H1 (cell line): ENCODE measurements at regions not wholly inside any gene's neighbourhood (a gene's known extent, or its start where the extent isn't known, plus 50 kb on each side); places are given as distances from the start of the nearest gene placed in this dataset.

Source experiments
- CTCF ChIA-PET: fragments of 300-600 bp; sonication (Branson Sonifier 250); formaldehyde crosslinking; loops from one replicate; lab custom pipeline; 2021; ENCODE audit not compliant: partially characterized antibody; lab: Charles Lee
- POLR2A ChIA-PET: fragments of 300-600 bp; sonication (Branson Sonifier 250); formaldehyde crosslinking; loops from one replicate; lab custom pipeline; 2021; ENCODE audit warnings: inconsistent platforms; ENCODE audit not compliant: partially characterized antibody; lab: Charles Lee
- DNase-seq, 2 experiments: peaks; one replicate each; pipeline versions ENCODE4 v3.0.0 to v3.0.0-alpha.2; 2010 to 2022; ENCODE audit warnings: low spot score in 2 of 2, low read depth in 1 of 2, mixed read lengths in 1 of 2
- FAIRE-seq: peaks from 2 replicates; lab custom pipeline; 2011; peaks lifted over from hg19 to GRCh38; lab: Jason Lieb, UNC
- H2AFZ ChIP-seq: 2 replicates; pipeline ENCODE4 v1.8.1; 2012; ENCODE audit warnings: low read length, inconsistent platforms
- H2AK5ac ChIP-seq: 2 replicates; pipeline ENCODE4 v1.6.1; 2013; ENCODE audit warnings: low read depth, low read length
- H2BK120ac ChIP-seq: replicated peaks from 2 replicates; pipeline ENCODE3; 2013; ENCODE audit warnings: low read depth, low read length, inconsistent platforms
- H2BK12ac ChIP-seq: 2 replicates; pipeline ENCODE4 v1.6.1; 2013; ENCODE audit warnings: low read depth, low read length
- H2BK15ac ChIP-seq: 2 replicates; pipeline ENCODE4 v1.6.1; 2013; ENCODE audit warnings: low read length
- H2BK20ac ChIP-seq: 2 replicates; pipeline ENCODE4 v1.6.1; 2013; ENCODE audit warnings: low read length
- H2BK5ac ChIP-seq: 2 replicates; pipeline ENCODE4 v1.6.1; 2013; ENCODE audit warnings: low read depth, low read length
- H3K14ac ChIP-seq: 2 replicates; pipeline ENCODE4 v1.6.1; 2013; ENCODE audit warnings: inconsistent platforms; ENCODE audit not compliant: insufficient read length
- H3K18ac ChIP-seq: 2 replicates; pipeline ENCODE4 v1.6.1; 2013; ENCODE audit warnings: low read length; ENCODE audit errors: extremely low read depth
- H3K23ac ChIP-seq: 2 replicates; pipeline ENCODE4 v1.6.1; 2013; ENCODE audit warnings: inconsistent platforms; ENCODE audit not compliant: insufficient read length
- H3K23me2 ChIP-seq: 2 replicates; pipeline ENCODE4 v1.6.1; 2013; ENCODE audit warnings: low read depth, low read length
- H3K27ac ChIP-seq: 2 replicates; pipeline ENCODE4 v1.6.1; 2011; ENCODE audit warnings: low read depth, low read length, inconsistent platforms
- H3K27me3 ChIP-seq, 4 experiments: replicated peaks in 1 of 4; 1 replicate in 1 of 4; 2 replicates in 3 of 4; pipeline versions ENCODE4 v1.6.1 to v1.8.1; 2011 to 2013; ENCODE audit warnings: low read length in 3 of 4, mild to moderate bottlenecking in 3 of 4, inconsistent platforms in 2 of 4, mixed read lengths in 2 of 4, moderate library complexity in 1 of 4; ENCODE audit not compliant: control insufficient read depth in 3 of 4, insufficient read depth in 3 of 4; ENCODE audit errors: extremely low read depth in 1 of 4
- H3K36me3 ChIP-seq, 4 experiments: 2 replicates each; pipeline versions ENCODE4 v1.6.1 to v1.8.1; 2011 to 2013; ENCODE audit warnings: mild to moderate bottlenecking in 4 of 4, low read length in 3 of 4, moderate library complexity in 2 of 4, control low read depth in 1 of 4, inconsistent platforms in 1 of 4; ENCODE audit not compliant: insufficient read depth in 4 of 4, control insufficient read depth in 2 of 4
- H3K4ac ChIP-seq: replicated peaks from 2 replicates; pipeline ENCODE3; 2013; ENCODE audit warnings: low read length, low read depth, mixed read lengths, inconsistent platforms; ENCODE audit not compliant: insufficient read length
- H3K4me1 ChIP-seq, 4 experiments: replicated peaks in 1 of 4; 1 replicate in 1 of 4; 2 replicates in 3 of 4; pipeline versions ENCODE4 v1.6.1 to v1.8.1; 2011 to 2013; ENCODE audit warnings: low read length in 3 of 4, inconsistent platforms in 2 of 4, mixed read lengths in 1 of 4; ENCODE audit not compliant: insufficient read depth in 4 of 4, control insufficient read depth in 3 of 4
- H3K4me2 ChIP-seq, 2 experiments: 2 replicates each; pipeline versions ENCODE4 v1.6.1 to v1.8.1; 2011 to 2013; ENCODE audit warnings: low read depth in 2 of 2, low read length in 2 of 2, control low read depth in 1 of 2, inconsistent platforms in 1 of 2, mild to moderate bottlenecking in 1 of 2; ENCODE audit not compliant: insufficient read depth in 1 of 2
- H3K4me3 ChIP-seq, 4 experiments: fragments of 200-600, 300-600 bp in 1 of 4; sonication (generic), shearing (Covaris generic), sonication (Bioruptor Twin) in 1 of 4; 2 replicates each; pipeline versions ENCODE4 v1.5.1 to v1.8.1; 2011 to 2016; ENCODE audit warnings: low read length in 4 of 4, low read depth in 3 of 4, control low read depth in 2 of 4, inconsistent platforms in 2 of 4, mild to moderate bottlenecking in 2 of 4, mixed read lengths in 1 of 4, moderate library complexity in 1 of 4; ENCODE audit not compliant: insufficient read depth in 2 of 4; ENCODE audit errors: extremely low read depth in 1 of 4
- H3K56ac ChIP-seq: replicated peaks from 2 replicates; pipeline ENCODE3; 2013; ENCODE audit warnings: low read depth, mild to moderate bottlenecking, mixed read lengths, low read length, inconsistent platforms; ENCODE audit not compliant: insufficient read length
- H3K79me1 ChIP-seq: 2 replicates; pipeline ENCODE4 v1.6.1; 2013; ENCODE audit warnings: low read depth, low read length, control low read depth
- H3K79me2 ChIP-seq, 2 experiments: 2 replicates each; pipeline versions ENCODE4 v1.6.1 to v1.8.1; 2012 to 2013; ENCODE audit warnings: low read length in 2 of 2, mild to moderate bottlenecking in 2 of 2, inconsistent platforms in 1 of 2; ENCODE audit not compliant: insufficient read depth in 2 of 2, control insufficient read depth in 1 of 2
- H3K9ac ChIP-seq, 4 experiments: replicated peaks in 1 of 4; 1 replicate in 1 of 4; 2 replicates in 3 of 4; pipeline versions ENCODE4 v1.6.1 to v1.8.1; 2011 to 2013; ENCODE audit warnings: low read depth in 3 of 4, low read length in 3 of 4, control low read depth in 2 of 4, mild to moderate bottlenecking in 2 of 4, moderate library complexity in 2 of 4, inconsistent platforms in 1 of 4; ENCODE audit errors: extremely low read depth in 1 of 4
- H3K9me3 ChIP-seq, 2 experiments: 2 replicates each; pipeline versions ENCODE4 v1.6.1 to v1.8.1; 2012 to 2013; ENCODE audit warnings: mild to moderate bottlenecking in 2 of 2, moderate library complexity in 2 of 2, control low read depth in 1 of 2, inconsistent platforms in 1 of 2, low read depth in 1 of 2, low read length in 1 of 2, mixed read lengths in 1 of 2; ENCODE audit not compliant: insufficient read depth in 2 of 2
- H4K20me1 ChIP-seq, 2 experiments: replicated peaks in 1 of 2; 2 replicates each; pipeline versions ENCODE3 to v1.8.1; 2011 to 2013; ENCODE audit warnings: inconsistent platforms in 2 of 2, low read length in 2 of 2, mild to moderate bottlenecking in 1 of 2; ENCODE audit not compliant: insufficient read depth in 2 of 2, control insufficient read depth in 1 of 2
- H4K5ac ChIP-seq: 2 replicates; pipeline ENCODE4 v1.6.1; 2013; ENCODE audit warnings: low read length, low read depth, mixed read lengths, inconsistent platforms; ENCODE audit not compliant: insufficient read length
- H4K8ac ChIP-seq: 2 replicates; pipeline ENCODE4 v1.8.0; 2013; ENCODE audit warnings: mild to moderate bottlenecking, moderate library complexity, low read length, inconsistent platforms; ENCODE audit not compliant: insufficient read depth; ENCODE audit errors: extremely low read depth
- H4K91ac ChIP-seq: replicated peaks from 2 replicates; pipeline ENCODE3; 2013; ENCODE audit warnings: low read length, mixed read lengths, inconsistent platforms; ENCODE audit not compliant: insufficient read length
- CEBPB ChIP-seq: IDR thresholded peaks from 2 replicates; pipeline ENCODE4 v1.6.1; 2012; ENCODE audit warnings: low read depth, low read length
- EP300 ChIP-seq, 2 experiments: IDR thresholded peaks; 1 replicate in 1 of 2; 2 replicates in 1 of 2; pipeline ENCODE4 v1.6.1; 2011 to 2012; ENCODE audit warnings: low read depth in 2 of 2, low read length in 2 of 2, mild to moderate bottlenecking in 2 of 2, borderline replicate concordance in 1 of 2, inconsistent platforms in 1 of 2, moderate library complexity in 1 of 2
- EZH2 ChIP-seq: fragments of 200-600 bp; sonication (generic); IDR thresholded peaks from 2 replicates; pipeline ENCODE4 v1.7.1; 2012; ENCODE audit warnings: low read depth, mild to moderate bottlenecking, moderate library complexity, low read length, inconsistent platforms; ENCODE audit not compliant: severe bottlenecking
- HDAC2 ChIP-seq, 2 experiments: fragments of 300-600 bp in 1 of 2; sonication (generic) in 1 of 2; IDR thresholded peaks; 2 replicates each; pipeline ENCODE4 v1.6.1; 2011 to 2012; ENCODE audit warnings: low read depth in 2 of 2, low read length in 2 of 2, mild to moderate bottlenecking in 2 of 2, moderate library complexity in 2 of 2, borderline replicate concordance in 1 of 2, inconsistent platforms in 1 of 2
- JUN ChIP-seq: IDR thresholded peaks from 2 replicates; pipeline ENCODE4 v1.6.1; 2011; ENCODE audit warnings: low read depth, mild to moderate bottlenecking, improper control_type of control experiment, low read length
- KDM1A ChIP-seq: fragments of 200-600, 300-600 bp; sonication (generic); IDR thresholded peaks from 2 replicates; pipeline ENCODE4 v1.7.1; 2016; ENCODE audit warnings: mild to moderate bottlenecking, low read length, borderline replicate concordance
- POLR2A ChIP-seq, 2 experiments: IDR thresholded peaks; 1 replicate in 1 of 2; 2 replicates in 1 of 2; pipeline ENCODE4 v1.6.1; 2011; ENCODE audit warnings: low read depth in 2 of 2, low read length in 2 of 2, mild to moderate bottlenecking in 2 of 2; ENCODE audit errors: control extremely low read depth in 1 of 2
- SP1 ChIP-seq: IDR thresholded peaks from 2 replicates; pipeline ENCODE4 v1.6.1; 2011; ENCODE audit warnings: low read depth, low read length
- SP2 ChIP-seq: IDR thresholded peaks from 2 replicates; pipeline ENCODE4 v1.6.1; 2012; ENCODE audit warnings: mild to moderate bottlenecking, low read length, inconsistent platforms
- TAF1 ChIP-seq: IDR thresholded peaks from 2 replicates; pipeline ENCODE4 v1.6.1; 2011; ENCODE audit warnings: mild to moderate bottlenecking, low read depth, low read length
- TBP ChIP-seq: IDR thresholded peaks from 2 replicates; pipeline ENCODE4 v1.6.1; 2011; ENCODE audit warnings: low read depth, low read length, improper control_type of control experiment
- USF2 ChIP-seq: IDR thresholded peaks from 2 replicates; pipeline ENCODE4 v1.6.1; 2011; ENCODE audit warnings: low read length, improper control_type of control experiment
- WGBS, 2 experiments: shearing (Covaris generic) in 1 of 2; methylation state at CpG; one replicate each; pipeline versions ENCODE4 v1.1.6 to v1.1.7; 2013 to 2015; ENCODE audit warnings: low lambda C conversion rate in 2 of 2, mixed read lengths in 2 of 2, inconsistent platforms in 1 of 2, low coverage in 1 of 2, missing lambda C conversion rate in 1 of 2; ENCODE audit not compliant: insufficient replicate concordance in 2 of 2, insufficient coverage in 1 of 2, insufficient read length in 1 of 2; ENCODE audit errors: extremely low coverage in 1 of 2, missing lambda C conversion rate in 1 of 2; 5-methylcytosine and 5-hydroxymethylcytosine counted together

DNA sequence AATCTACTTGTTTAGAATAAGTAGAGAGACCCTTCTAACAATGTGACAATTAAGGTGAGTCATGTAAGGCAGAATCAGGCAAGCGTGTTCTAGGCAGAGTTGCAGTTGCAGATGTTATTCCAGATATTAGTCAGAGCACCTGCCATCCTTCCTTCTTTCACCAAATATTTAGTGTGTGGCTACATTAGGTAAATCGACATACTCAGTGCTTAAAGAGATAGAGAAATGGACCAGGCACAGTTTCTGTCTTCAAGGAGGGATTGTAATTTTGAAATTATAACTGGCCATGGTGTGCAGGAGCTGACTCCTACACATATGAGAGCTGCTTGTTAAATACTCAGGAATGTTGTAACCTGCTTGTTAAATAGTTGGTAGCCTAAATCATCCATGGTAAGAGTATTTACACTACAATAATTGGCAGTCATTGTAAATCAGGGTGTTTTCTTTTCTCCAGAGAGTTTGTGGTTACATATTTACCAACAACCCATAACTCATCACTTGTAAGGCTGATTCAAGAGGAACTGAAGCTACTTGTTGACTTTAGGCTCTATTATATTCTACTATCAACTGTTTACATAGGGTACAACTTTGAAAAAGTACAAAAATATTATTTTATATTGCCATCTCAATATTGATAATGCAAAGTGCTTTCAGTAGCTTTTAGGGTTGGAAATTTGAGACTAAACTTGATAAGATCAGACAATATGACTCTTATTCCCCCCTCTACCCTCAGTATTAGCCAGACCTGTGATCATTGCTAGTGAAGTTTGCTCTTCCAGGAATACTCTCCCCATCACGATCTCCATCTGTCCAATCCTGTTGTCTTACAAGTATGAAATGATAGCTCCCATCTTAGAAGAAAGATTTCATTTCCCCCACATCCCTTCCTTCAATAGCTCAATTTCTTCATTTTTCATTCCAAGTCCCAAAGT lies 607.1 kb downstream of the COL12A1 start:
- Histone ChIP-seq H3K4me3 (no peak overlapping the region), H2BK15ac (no peak overlapping the region), H3K36me3 (no peaks in the 10 kb centered on the region), H4K5ac (no peak overlapping the region), H3K9me3 (no peaks in the 10 kb centered on the region), H3K18ac (no peak overlapping the region), H3K4me2 (no peak overlapping the region), H3K27ac (no peak overlapping the region), H4K8ac (no peak overlapping the region), H3K27me3 (no peaks in the 10 kb centered on the region), H2AK5ac (no peak overlapping the region), H3K9ac (no peak overlapping the region), H3K4me1 (no peaks in the 10 kb centered on the region), H3K56ac (no peak overlapping the region), H3K4ac (no peak overlapping the region), H3K23ac (no peak overlapping the region), H3K23me2 (no peaks in the 10 kb centered on the region), H4K20me1 (no peaks in the 10 kb centered on the region), H2BK20ac (no peak overlapping the region), H4K91ac (no peak overlapping the region), H3K14ac (no peak overlapping the region), H3K79me2 (no peaks in the 10 kb centered on the region), H3K79me1 (no peaks in the 10 kb centered on the region), H2AFZ (no peak overlapping the region), H2BK5ac (no peak overlapping the region), H2BK12ac (no peak overlapping the region), H2BK120ac (no peak overlapping the region)
- TF ChIP-seq POLR2A (IDR thresholded peaks at IDR 0.05; ENCODE audit: control extremely low read depth in 1 of 2, low read depth in 2 of 2, low read length in 2 of 2), result no peak
- no peak for TF ChIP-seq TAF1
- TF ChIP-seq EZH2, result no peak
- TF ChIP-seq SP1, result no peak
- no peak for TF ChIP-seq CEBPB
- TF ChIP-seq JUN, result no peak
- TF ChIP-seq USF2, result no peak
- no peak for TF ChIP-seq HDAC2 (IDR thresholded peaks at IDR 0.05; ENCODE audit: borderline replicate concordance in 1 of 2, low read depth in 2 of 2, low read length in 2 of 2)
- no peak for TF ChIP-seq KDM1A
- TF ChIP-seq TBP, result no peak
- TF ChIP-seq EP300 (IDR thresholded peaks at IDR 0.05; ENCODE audit: borderline replicate concordance in 1 of 2, low read depth in 2 of 2, low read length in 2 of 2), result no peak
- no peak for TF ChIP-seq SP2
- WGBS, 2 experiments, result 88% methylated on average over 3 of the region's 3 CpGs; no CpG with 5 or more reads in 1 of the 2 experiments
- CTCF ChIA-PET, result interaction anchor here (1.0 kb wide), 1 partner anchor 25 kb away, joined by 3 read pairs; no protein-coding TSS in a partner anchor
- POLR2A ChIA-PET, result no interaction called here
- DNase-seq (no peak), FAIRE-seq (no peak)
